ENCODE measurements at regions not wholly inside any gene's neighbourhood (a gene's known extent, or its start where the extent isn't known, plus 50 kb on each side); places are given as distances from the start of the nearest gene placed in this dataset.

GRCh38 chr6:140344142-140344913, 969.9 kb upstream of the CITED2 start:
- TF ChIP-seq SMAD4 (CRISPR knock-in tag; conservative IDR thresholded peaks at IDR 0.05) (no peak), PHB2 (IDR thresholded peaks at IDR 0.05; ENCODE audit: low read depth) (no peak)

Measured in K562 (cell line).